Left lobe of liver (tissue), 2 donors: ENCODE measurements at regions not wholly inside any gene's neighbourhood (a gene's known extent, or its start where the extent isn't known, plus 50 kb on each side); places are given as distances from the start of the nearest gene placed in this dataset.
A peak's percentile ranks its signal among the peaks of the same experiment; 100 is the strongest.
"Not testable (repeated sequence)": the region's sequence is repeated elsewhere in the genome, so short reads cannot be mapped to it uniquely, and the experiment has no call there.

Experiments
- ATAC-seq: fragments of 200-7000 bp; cut with Tn5 transposase; one replicate; pipeline ENCODE4 v1.9.1; 2020; ENCODE audit warnings: mild to moderate bottlenecking, moderate library complexity
- DNase-seq: peaks from one replicate; pipeline ENCODE4 v3.0.0-alpha.2; 2020; ENCODE audit warnings: low spot score
- donor health status: DM: no; HTN: no; CAD: no; lungs with moderate emphysema.
- donor health status: DM: no; HTN: yes; CAD: no.

- no peak for ATAC-seq
- DNase-seq, result no peak
These were observed 184.3 kb upstream of the HMCN1 start for GRCh38 chr1:185549906-185550305.

- ATAC-seq (no peak), DNase-seq (no peak)
These were observed 188.2 kb upstream of the HMCN1 start for GRCh38 chr1:185546029-185546428.

DNA sequence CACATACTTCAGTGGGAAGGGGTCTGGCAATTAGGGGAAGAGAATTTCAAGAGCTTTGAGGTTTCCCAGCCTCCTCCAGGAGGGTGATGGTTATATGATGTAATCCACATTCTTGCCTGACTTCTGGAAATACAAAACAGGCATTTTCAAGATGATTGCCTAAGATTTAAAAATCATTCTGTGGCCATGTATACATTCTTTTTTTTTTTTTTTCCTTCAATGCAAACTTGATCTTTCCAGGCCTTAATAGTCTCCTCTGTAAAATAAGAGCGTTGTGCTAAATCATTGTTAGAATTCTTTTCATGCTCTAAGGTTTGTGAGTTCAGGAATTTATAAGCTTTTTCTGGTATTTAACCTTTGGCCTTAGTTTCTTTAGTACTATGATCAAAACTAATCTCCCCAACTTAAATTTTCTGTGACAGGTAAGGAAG, 192.3 kb upstream of the HMCN1 start:
- ATAC-seq (no peak), DNase-seq (no peak)

DNA sequence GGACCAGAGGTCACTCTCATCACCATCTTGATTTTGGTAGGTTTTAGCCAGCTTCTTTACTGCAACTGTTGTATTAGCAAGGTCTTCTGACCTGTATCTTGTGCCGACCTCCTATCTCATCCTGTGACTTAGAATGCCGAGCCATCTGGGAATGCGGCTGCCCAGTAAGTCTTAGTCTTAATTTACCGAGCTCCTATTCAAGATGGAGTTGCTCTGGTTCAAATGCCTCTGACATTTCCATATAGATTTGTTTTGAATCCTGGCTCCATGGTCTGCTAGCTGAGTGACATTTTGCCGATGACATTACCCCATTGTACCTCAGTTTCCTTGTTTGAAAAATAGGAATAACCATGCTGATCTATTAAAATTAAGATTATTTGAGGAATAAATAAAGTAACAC, 193.9 kb upstream of the HMCN1 start:
- DNase-seq, result no peak
- ATAC-seq, result no peak

DNA sequence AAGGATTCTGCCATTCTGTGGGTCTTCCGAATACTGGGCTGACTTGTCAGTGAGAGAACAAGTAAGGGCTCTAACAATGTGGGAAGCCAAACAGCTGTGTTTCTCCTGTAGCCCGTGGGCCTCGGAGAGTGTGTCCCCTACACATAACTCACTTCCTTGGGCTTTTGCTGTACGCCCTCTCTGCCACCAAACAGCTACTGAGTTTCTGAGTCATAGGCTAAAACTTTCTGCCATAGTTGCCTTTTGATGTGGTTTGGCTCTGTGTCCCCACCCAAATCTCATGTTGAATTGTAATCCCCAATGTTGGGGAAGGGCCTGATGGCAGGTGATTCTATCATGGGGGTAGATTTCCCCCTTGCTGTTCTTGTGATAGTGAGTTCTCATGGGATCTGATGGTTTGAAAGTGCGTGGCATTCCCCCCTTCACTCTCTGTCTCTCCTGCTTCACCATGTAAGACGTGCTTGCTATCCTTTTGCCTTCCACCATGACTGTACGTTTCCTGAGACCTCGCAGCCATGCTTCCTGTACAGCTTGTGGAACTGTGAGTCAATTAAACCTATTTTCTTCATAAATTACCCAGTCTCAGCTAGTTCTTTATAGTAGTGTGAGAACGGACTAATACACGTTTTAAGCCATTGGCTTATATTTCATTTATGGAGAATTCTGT, 194.8 kb upstream of the HMCN1 start:
- DNase-seq (no peak), ATAC-seq (no peak)

DNA sequence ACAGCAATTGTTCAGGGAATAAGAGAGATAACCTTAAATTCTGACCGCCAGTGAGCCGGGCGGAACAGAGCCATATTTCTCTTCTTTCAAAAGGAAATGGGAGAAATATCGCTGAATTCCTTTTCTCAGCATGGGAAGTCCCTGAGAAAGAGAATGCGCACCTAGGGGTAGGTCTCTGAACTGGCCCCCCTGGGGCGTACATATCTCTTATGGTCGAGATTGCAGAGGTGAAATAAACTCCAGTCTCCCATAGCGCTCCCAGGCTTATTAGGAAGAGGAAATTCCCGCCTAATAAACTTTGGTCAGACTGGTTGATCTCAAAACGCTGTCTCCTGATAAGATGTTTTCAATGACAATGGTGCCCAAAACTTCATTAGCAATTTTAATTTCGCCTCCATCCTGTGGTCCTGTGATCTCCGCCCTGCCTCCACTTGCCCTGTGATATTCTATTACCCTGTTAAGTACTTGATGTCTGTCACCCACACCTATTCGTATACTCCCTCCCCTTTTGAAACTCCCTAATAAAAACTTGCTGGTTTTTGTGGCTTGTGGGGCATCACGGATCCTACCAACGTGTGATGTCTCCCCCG, 195.8 kb upstream of the HMCN1 start:
- not testable (repeated sequence) for DNase-seq, ATAC-seq

DNA sequence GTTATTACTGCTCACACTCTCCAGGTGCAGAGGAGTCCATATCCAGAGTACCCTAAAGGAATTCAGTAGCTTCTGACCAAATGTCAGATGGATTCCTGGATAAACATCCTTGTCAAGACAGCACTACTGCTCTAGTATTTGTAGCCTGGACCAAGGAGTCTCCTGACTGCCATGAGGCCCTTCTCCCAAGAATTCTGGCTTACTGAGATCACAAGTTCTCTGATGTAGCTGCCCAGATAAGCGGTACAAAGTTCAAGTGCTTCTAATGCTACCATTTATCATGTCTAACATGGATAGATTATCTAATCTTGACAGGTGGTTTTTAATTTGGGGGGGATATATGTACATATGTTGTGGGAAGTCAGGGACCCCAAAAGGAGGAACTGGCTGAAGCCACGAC, 196.6 kb upstream of the HMCN1 start:
- ATAC-seq (no peak), DNase-seq (no peak)

DNA sequence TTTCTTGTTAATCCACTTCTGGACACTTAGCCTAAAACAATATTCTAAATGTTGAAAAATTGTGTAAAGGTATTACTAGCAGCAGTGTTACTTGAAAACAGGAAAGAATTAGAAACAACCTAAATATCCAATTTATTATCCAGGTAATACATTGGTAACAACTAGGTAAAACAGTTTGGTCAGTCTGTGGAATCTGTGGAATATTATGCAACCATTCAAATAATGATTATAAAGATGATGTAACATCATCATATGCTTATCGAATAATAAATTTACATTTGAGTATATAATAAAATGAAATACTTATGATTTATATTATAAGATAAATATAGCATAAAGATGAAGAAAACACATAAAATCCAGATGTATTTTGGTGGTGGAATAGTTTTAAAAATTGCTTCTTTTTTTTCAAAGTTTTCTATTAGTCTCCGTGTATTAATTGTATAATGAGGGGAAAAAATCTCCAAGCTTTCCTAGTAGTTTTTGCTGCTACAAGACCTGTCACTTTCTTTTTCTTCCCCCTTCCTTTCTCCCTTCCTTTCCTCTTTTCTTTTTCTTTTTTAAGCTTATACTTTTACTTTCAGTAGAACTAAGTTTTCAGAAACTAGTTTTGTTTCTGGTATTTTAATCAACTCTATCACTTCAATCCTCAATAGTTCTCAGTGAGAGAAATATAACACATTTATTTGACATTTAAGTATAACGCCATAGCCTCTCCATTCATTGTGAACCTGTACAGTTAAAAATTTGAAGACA, 197.8 kb upstream of the HMCN1 start:
- DNase-seq (no peak), ATAC-seq (no peak)

DNA sequence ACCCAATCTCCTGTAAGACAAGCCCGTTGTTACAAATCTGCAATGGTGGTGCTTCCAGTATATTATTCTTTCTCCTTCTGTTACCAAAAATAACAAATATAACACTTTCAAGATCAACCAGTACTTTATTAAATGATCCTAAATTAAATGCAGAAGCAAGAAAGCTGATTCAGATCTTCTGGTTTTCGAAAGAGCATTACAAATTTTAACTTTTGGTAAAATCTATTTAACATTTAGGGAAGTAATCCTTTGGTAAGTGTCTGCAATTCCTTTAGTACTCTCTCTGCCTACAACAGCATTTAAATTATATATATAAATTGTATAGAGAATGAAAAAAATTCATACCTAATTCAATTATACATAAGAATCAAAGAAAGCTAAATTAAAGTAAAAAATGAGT, 198.6 kb upstream of the HMCN1 start:
- no peak for ATAC-seq
- no peak for DNase-seq

- peak; percentile 68 for DNase-seq
These were observed 199.4 kb upstream of the HMCN1 start for GRCh38 chr1:185534801-185535200.

GRCh38 chr1:185533596-185533995, 200.6 kb upstream of the HMCN1 start:
- ATAC-seq (peak; percentile 52), DNase-seq (no peak)

More at GRCh38 chr1:185534801-185535200, 199.4 kb upstream of the HMCN1 start:
- ATAC-seq, result peak; percentile 97

GRCh38 chr1:185532856-185533255, 201.3 kb upstream of the HMCN1 start:
- ATAC-seq, result no peak
- DNase-seq, result no peak

DNA sequence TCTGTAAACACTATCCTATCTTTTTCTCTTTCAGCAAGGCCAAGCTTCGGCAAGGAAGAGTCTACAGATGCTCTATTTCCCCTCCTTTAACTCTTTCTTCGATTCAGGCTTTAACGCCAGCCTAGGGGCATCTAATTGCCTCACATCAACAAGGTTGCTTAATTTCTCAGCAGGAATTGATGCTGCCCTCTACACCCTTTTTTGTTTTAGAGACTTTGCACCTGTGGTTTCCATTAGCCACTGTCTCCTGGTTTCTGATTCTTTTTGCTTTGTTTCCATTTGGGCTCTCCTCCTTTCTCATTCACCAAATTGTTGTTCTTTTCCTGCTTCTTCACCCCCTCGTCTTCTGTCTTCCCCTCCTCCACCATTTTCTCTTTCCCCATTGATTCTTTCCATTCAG, 202.4 kb upstream of the HMCN1 start:
- no peak for DNase-seq
- ATAC-seq, result no peak

- ATAC-seq (no peak), DNase-seq (no peak)
These were observed 204.0 kb upstream of the HMCN1 start for GRCh38 chr1:185530215-185530614.

DNA sequence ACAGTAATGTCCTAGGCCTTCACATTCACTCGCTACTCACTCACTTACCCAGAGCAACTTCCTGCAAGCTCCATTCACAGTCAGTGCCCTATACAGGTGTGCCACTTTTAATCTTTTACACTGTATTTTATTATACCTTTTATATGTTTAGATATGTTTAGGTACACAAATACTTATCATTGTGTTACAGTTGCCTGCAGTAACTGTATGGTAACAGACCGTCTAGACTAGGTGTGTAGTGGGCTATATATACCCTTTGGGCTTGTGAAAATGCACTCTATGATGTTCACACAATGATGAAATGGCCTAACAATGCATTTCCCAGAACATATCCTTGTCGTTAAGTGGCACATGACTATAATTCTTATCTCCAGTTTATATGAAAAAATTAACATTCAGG, 204.5 kb upstream of the HMCN1 start:
- no peak for ATAC-seq
- DNase-seq, result no peak

GRCh38 chr1:185528084-185528676, 206.0 kb upstream of the HMCN1 start:
- ATAC-seq (no peak), DNase-seq (no peak)

GRCh38 chr1:185526344-185527307, 207.6 kb upstream of the HMCN1 start:
- DNase-seq (no peak), ATAC-seq (no peak)

GRCh38 chr1:185520188-185520920, 203.3 kb upstream of the IVNS1ABP start:
- DNase-seq (no peak), ATAC-seq (no peak)

DNA sequence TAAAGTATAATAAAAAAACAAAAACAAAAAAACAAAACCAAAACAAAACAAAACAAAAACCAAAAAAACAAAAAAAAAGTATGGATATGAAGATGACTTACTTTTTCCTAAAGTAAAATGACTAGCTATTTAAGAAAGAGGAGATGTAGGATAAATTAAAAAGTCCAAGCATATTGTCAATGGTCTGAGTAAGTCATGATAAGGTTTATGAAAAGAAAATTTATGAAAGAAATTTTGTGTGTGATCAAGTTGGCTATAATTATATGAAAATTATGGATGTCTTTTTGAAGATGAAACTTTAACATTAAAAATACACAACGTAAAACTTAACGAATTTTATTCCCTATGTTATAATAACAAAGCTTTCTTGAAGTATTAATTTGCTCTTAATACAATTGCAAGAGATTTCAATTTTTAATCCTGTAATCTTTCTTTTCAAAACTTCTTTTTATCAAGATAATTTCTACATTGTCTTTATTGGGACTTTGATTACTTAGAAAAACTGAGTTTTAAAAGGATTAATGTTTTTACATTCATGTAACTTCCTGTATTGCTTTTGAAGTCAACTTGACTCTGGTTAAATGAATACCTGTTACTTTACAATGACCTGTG, 200.9 kb upstream of the IVNS1ABP start:
- ATAC-seq, result no peak

More for the DNA sequence above, 200.9 kb upstream of the IVNS1ABP start:
- DNase-seq, result no peak
